HG03139 (cell line): ENCODE measurements at regions not wholly inside any gene's neighbourhood (a gene's known extent, or its start where the extent isn't known, plus 50 kb on each side); places are given as distances from the start of the nearest gene placed in this dataset.
"Not testable (repeated sequence)": the region's sequence is repeated elsewhere in the genome, so short reads cannot be mapped to it uniquely, and the experiment has no call there.

ENCODE experiments used
- ATAC-seq: cut with Tn5 transposase; IDR thresholded peaks from one replicate; pipeline ENCODE4 v1.9.1; 2021; ENCODE audit not compliant: unreplicated experiment

- ATAC-seq = no peak
Observed at GRCh38 chr7:52179934-52180333, 855.5 kb upstream of the POM121L12 start.

- no peak for ATAC-seq
Observed at GRCh38 chr7:52168085-52168484, 851.5 kb upstream of the COBL start.

DNA sequence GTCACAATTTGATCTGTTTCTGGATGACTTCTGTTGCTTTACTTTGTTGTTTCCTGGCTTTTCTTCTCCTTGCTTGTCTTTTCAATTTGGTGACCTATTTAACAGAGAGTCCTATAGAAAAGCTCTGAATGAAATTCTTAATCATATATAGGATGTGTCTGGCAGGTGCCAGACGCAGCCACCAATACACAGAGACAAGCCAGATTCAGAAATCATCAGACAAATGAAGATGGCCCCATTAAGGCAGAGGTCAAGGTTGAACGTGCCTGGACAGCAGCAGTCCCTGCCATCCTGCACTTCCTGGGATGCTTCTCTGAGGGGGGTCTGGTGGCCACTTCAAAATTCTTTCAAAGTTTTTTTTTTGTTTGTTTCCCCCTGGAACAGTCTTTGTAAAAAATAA, 846.7 kb upstream of the COBL start:
- no peak for ATAC-seq

DNA sequence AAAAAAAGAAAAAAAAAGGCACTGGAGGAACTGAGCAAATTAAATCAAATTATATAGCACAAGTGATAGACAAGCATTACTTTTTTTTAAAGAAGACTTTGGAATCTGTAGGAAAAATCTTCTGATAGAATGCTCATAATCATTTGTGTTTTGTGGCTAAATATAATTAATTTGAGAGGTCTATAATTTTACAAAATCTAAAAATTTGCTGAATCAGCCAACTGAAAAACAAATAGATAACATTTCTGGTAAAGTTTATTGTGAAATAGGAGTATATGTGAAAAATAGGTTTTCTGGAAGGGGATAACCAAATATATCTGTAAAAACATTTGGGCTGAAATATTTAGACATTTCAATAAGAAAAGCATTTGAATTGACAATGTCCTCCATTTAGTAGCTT, 844.9 kb upstream of the COBL start:
- no peak for ATAC-seq

DNA sequence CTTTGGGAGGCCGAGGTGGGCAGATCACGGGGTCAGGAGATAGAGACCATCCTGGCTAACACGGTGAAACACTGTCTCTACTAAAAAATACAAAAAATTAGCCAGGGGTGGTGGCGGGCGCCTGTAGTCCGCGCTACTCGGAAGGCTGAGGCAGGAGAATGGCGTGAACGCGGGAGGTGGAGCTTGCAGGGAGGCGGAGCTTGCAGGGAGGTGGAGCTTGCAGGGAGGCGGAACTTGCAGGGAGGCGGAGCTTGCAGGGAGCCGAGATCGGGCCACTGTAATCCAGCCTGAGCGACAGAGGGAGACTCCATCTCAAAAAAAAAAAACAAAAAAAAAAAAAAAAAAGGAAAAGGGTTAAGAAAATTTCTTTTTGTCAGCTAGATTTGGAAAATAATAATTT, 842.8 kb upstream of the COBL start:
- ATAC-seq = not testable (repeated sequence)

GRCh38 chr7:52154382-52154781, 837.8 kb upstream of the COBL start:
- no peak for ATAC-seq

- ATAC-seq = no peak
Observed at GRCh38 chr7:52151559-52151958, 835.0 kb upstream of the COBL start.

DNA sequence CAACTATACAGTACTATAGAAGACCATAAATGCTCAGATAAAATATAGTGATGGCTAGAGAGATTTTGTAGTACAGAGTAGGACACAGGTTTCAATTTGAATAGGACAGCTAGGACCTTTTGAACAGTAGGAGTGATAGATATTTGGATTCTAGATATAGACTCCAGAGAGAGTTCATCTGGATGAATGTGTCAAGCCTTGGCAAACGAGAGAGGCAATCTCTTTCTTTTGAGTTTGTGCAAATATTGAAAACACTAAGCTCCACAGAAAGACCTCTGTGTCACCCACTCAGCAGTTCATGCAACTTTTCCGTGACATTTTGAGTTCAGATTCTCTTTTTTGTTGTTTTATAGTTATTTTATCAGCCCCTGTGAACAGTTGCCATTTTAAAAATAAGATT, 834.3 kb upstream of the COBL start:
- ATAC-seq = no peak

- ATAC-seq = no peak
Observed at GRCh38 chr7:52146871-52147634, 830.4 kb upstream of the COBL start.

DNA sequence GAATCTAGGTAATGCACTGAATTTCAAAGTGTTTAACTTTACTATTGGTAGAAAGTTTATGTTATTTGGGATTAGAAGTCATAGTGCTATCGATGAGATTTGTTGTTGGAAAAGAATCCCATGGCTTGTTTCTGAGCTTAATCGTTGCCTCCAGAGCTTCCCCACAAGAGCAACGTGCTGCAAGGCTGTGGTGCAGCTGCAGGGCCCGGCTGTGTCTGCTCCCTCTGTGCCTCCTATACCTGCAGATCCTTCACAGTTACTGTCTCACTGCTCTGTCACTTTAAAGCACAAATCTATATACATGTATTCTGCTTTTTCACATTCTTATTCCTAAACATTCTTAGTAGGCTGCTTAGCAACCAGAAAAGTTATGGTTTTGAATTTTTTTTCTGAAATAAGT, 826.6 kb upstream of the COBL start:
- no peak for ATAC-seq

- ATAC-seq = no peak
Observed at GRCh38 chr7:52140851-52141250, 824.2 kb upstream of the COBL start.

GRCh38 chr7:52135403-52135802, 818.8 kb upstream of the COBL start:
- no peak for ATAC-seq

GRCh38 chr7:52129278-52129677, 812.7 kb upstream of the COBL start:
- ATAC-seq = no peak

DNA sequence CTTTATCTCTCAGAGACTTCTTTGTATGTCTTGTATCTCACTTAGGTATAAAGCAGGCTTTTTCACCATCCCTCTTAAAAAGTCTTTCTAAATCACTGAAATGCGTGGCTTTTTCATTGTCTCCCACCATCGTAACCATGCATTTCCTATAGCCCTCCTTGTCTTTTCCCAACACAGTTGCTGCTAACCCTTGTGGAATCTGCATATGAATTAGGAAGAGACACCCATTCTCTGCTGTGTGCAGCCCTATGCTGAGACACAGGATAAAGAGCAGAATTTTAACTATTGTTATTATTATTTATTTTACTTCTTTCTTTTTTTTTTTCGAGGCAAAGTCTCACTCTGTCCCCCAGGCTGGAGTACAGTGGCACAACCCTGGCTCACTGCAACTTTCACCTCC, 804.3 kb upstream of the COBL start:
- ATAC-seq = no peak

- no peak for ATAC-seq
Observed at GRCh38 chr7:52119537-52119936, 802.9 kb upstream of the COBL start.

- no peak for ATAC-seq
Observed at GRCh38 chr7:52114509-52114908, 797.9 kb upstream of the COBL start.

DNA sequence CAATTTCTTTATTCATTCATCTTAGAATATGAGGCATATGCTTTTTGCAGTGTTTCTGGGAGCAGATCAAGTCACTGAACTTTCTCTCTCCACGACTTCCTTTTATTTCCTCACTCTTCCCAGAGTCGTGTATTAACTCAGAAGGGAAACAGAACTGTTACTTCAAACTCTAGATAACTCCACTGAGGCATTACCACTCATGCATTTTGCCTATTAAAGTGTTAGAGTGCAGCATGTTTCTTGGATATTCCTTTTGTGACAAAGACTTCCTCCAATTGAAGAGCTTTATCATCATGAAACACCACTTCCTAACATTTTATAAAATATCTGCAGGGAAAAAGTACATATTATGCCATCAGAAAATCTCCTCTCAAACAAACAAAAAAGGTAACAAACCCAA, 797.4 kb upstream of the COBL start:
- ATAC-seq = no peak

- no peak for ATAC-seq
Observed at GRCh38 chr7:52107355-52107754, 790.7 kb upstream of the COBL start.

GRCh38 chr7:52095861-52096260, 779.3 kb upstream of the COBL start:
- no peak for ATAC-seq

DNA sequence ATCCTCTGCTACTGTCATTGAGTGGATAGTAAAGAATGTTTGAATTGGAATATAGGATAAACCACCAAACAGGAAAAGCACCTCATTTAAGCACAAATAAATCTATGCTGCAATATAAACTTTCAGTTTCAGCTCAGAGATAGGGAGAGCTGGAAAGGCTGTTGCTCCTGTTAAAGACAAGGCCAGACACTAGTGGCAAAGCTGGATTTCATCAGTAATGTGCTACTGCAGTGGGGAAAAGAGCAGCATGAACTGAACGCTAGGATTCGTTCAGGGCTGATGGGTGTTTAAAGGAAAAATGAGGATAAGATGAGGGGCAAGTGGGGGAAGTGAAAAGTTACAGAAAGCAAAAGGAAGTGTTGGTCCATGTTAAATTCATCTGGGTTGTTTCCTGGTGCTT, 775.4 kb upstream of the COBL start:
- ATAC-seq = no peak

GRCh38 chr7:52091101-52091500, 774.5 kb upstream of the COBL start:
- ATAC-seq = no peak

GRCh38 chr7:52088008-52088901, 771.6 kb upstream of the COBL start:
- no peak for ATAC-seq
